RKO (cell line): ENCODE measurements at regions not wholly inside any gene's neighbourhood (a gene's known extent, or its start where the extent isn't known, plus 50 kb on each side); places are given as distances from the start of the nearest gene placed in this dataset.
"Not testable (repeated sequence)": the region's sequence is repeated elsewhere in the genome, so short reads cannot be mapped to it uniquely, and the experiment has no call there.

Experiments used
- DNase-seq: peaks from one replicate; pipeline ENCODE4 v3.0.0-alpha.2; 2016; ENCODE audit warnings: low spot score

DNA sequence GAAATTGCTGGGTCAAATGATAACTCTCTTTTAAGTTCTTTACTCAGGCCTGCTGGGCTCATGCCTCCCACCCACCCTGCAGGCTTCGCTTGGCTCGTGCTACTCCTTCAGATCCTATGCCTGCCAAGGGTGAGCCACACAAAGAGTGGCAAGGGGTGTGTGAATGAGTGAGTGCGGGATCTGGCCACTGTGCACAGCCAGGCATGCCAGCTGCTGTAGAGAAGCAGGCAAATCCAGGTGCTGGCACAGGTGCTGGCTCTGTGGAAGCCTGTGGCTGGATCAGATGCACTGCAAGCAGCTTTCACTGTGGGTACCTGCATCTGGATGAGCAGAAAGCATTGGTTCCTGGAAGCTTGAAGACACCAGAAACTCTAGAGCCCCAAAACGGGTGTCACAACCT lies 1055.7 kb upstream of the EPHA6 start:
- no peak for DNase-seq

DNA sequence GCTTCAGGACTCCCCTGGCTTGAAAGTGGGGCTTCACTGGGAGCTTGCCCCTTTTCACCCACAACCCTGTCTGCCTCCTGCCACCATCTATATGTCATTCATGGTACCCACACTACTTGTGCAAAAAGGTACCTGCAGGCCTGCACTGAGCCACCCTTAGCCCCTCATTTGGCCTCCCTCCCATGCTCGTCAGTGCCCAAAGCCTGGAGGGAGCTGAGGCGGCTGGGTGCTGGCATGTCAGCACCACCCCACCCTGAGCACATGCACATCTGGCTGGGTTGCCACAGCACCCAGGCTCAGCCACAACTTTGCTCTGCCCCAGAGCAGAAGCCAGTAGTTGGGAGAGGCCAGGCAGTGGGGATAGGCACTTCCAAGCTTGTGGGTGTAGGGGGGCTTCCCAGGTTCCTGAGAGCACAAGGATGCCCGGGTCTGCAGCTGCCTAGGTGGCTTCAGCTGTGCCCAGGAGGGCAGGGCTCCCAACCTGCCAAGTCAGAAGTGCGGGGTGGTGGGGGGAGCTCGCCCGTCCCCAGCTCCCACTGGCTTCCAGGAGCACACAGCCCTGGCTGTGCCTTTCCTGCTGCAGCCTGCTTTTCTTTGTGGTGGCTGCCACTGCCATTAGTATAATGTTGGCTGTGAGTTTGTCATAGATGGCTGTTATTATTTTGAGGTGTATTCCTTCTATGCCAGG lies 1054.6 kb upstream of the EPHA6 start:
- no peak for DNase-seq

GRCh38 chr3:95775486-95776094 lies 1038.8 kb upstream of the EPHA6 start:
- DNase-seq = no peak

- DNase-seq = no peak
These were observed 1032.8 kb upstream of the EPHA6 start for GRCh38 chr3:95781598-95781997.

- DNase-seq = no peak
These were observed 1025.3 kb upstream of the EPHA6 start for GRCh38 chr3:95789111-95789510.

GRCh38 chr3:95797081-95797480 lies 1017.3 kb upstream of the EPHA6 start:
- no peak for DNase-seq

GRCh38 chr3:95798628-95799027 lies 1015.8 kb upstream of the EPHA6 start:
- no peak for DNase-seq

GRCh38 chr3:95810462-95810861 lies 1003.9 kb upstream of the EPHA6 start:
- DNase-seq = no peak

DNA sequence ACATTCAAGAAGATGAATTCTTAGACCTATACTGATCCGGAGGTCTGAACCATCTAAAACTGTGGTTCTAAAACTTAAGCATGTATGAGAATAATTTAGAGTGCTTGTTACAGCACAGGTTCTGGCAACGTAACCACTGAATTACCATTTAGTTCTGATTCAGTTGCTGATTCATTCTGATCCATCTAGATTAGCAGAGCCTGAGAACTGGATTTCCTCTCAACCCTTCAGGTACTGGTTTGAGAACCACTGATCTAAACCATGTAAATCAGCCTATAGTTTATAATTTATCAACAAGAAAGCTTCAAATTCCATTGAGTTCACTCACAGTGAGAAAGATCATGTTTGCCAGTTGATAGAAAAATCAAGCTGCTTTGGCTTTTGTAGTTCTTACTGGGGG lies 1001.1 kb upstream of the EPHA6 start:
- no peak for DNase-seq

DNA sequence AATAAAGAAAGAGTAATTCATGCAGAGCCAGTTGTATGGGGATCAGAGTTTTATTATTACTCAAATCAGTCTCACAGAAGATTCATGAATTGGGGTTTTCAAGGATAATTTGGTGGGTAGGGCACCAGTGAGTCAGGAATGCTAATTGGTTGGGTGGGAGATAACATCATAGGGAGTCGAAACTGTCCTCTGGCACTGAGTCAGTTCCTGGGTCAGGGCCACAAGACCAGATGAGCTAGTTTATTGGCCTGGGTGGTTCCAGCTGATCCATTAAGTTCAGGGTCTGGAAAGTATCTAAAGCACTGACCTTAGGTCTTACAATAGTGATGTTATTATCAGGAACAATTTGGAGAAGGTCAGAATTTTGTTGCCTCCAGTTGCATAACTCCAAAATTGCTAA lies 998.6 kb upstream of the EPHA6 start:
- no peak for DNase-seq

- no peak for DNase-seq
These were observed 988.0 kb upstream of the EPHA6 start for GRCh38 chr3:95826419-95826818.

GRCh38 chr3:95832146-95832545 lies 982.2 kb upstream of the EPHA6 start:
- no peak for DNase-seq

DNA sequence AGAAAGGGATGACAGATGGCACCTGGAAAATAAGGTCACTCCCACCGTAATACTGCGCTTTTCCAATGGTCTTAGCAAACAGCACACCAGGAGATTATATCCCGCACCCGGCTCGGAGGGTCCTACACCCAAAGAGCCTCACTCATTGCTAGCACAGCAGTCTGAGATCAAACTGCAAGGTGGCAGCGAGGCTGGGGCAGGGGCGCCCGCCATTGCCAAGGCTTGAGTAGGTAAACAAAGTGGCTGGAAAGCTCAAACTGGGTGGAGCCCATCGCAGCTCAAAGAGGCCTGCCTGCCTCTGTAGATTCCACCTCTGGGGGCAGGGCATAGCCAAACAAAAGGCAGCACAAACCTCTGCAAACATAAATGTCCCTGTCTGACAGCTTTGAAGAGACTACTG lies 953.8 kb upstream of the EPHA6 start:
- not testable (repeated sequence) for DNase-seq

DNA sequence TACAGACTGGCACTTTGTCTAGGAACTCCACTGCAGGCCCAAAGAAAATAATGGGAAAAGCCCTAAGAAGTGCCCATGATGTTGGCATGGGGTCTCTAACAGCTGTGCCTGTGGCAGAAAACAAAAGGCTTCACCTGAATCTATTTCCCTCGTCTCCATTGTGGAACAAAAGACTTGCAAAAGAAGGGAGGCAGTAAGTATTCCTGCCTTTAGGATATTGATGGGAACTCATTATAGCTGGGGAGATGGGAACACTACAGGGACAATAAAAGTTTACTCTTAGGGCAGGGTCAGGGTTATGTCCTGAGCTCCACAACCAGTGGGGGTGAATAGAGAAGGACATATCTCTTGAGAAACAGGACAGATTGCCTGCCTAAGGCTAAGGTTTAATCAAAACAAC lies 930.6 kb upstream of the EPHA6 start:
- DNase-seq = no peak

DNA sequence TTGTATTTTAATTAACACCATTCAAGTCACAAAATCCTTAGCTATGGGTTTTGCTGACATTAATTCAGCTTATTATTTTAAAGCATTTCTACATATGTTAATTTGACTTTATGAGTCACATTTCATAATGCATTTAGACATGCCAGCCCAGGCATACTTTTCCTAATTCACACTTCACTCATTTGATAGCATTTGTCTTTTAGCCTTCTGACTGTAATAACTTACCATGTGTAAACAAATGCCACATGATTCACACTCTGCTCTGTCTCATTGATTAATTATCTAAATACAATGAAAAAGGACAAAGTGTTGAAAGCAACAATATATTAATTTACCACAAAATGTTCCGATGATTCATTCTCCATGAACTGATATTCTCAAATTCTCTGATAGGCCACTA lies 927.8 kb upstream of the EPHA6 start:
- no peak for DNase-seq

GRCh38 chr3:95887114-95887513 lies 927.3 kb upstream of the EPHA6 start:
- no peak for DNase-seq

DNA sequence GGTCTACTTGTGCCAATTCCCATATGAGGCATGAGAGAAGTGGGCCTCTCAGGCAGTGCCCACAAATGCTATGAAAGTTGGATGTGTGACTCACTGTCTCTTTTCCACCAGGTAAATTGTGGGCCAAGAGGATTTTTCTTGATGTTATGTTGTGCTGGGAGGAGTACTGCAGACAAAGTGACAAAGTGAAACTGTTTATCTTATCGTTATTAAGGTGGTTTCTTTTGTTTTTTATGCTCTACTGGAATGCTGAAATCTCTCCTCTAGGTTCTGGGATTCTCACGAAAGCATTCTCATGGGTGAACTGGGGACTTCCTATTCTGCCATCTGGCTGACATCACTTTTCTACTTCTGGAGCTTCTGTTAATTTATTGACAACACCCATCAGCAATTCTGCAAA lies 919.6 kb upstream of the EPHA6 start:
- DNase-seq = no peak

GRCh38 chr3:95899494-95899893 lies 914.9 kb upstream of the EPHA6 start:
- no peak for DNase-seq

- DNase-seq = no peak
These were observed 914.5 kb upstream of the EPHA6 start for GRCh38 chr3:95899911-95900310.

DNA sequence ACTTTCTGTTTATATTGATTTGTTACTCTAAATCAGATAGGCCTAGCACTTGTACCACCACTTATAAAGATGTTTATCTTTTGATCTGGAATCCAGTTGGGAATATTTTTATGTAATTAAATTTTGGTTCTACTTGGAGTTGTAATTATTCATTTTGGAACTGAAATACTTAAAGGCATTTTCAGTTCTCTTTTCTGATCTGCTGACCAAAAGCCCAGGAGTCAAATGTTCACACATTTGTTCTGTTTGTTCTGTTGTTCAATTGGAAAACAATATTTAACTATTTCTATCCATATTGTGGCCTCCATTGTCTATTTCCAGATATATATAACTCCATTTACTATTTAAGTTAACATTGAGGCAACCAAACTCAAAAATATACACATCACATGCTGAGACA lies 912.4 kb upstream of the EPHA6 start:
- no peak for DNase-seq

DNA sequence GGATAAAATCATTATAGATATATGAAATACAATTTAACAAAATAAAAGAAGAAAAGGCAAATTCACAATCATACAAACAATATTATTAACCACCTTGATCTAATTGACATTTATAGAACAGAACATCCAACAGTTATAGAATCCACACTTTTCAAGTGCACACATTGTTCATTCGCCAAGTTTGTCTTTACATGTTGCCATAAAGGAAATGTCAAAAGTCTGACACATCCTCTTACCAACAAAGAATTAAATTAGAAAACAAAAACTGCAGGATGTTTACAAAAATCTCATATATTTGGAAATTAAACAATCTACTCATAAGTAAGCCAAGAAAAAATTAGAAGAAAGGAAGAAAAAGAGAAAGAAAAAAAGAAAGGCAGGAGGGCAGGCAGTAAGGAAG lies 909.2 kb upstream of the EPHA6 start:
- no peak for DNase-seq

DNA sequence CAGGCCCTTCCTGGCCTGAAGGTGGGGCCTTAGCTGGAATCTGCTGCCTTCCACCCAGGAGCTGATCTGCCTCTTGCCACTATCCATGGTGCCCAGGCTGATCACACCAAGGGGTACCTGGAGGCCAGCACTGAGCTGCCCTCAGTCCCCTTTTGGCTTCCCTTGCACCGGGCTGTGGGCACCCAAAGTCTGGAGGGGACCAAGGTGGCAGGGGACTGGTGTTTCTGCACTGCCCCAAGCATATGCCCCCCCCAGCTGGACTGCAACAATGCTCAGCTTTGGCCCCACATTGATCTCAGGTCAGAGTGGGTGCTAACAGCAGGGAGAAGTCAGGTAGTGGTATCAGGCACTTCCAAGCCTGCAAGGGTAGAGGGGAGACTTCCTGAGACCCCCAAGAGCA lies 902.6 kb upstream of the EPHA6 start:
- DNase-seq = no peak

DNA sequence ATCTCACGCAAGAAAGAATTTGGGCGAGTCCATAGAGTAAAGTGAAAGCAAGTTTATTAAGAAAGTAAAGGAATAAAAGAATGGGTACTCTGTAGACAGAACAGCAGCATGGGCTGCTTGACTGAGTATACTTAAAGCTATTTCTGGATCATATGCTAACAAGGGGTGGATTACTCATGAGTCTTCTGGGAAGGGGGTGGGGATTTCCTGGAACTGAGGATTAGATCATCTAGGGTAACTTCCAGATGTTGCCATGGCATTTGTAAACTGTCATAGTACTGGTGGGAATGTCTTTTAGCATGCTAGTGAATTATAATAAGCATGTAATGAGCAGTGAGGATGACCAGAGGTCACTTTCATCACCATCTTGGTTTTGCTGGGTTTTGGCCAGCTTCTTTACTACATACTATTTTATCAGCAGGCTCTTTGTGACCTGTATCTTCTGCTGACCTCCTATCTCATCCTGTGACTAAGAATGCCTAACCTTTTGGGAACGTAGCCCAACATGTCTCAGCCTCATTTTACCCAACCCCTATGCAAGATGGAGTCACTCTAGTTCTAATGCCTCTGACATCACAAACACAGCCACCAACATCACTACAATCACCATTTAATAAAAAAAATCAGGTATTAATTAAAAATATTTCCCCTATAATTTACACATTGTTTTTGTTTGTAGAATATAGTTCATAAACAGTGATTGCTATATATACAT lies 890.7 kb upstream of the EPHA6 start:
- peak; percentile 82 for DNase-seq
